ENCODE measurements at regions not wholly inside any gene's neighbourhood (a gene's known extent, or its start where the extent isn't known, plus 50 kb on each side); places are given as distances from the start of the nearest gene placed in this dataset.

GRCh38 chr10:3723766-3724165, 61.2 kb downstream of the KLF6 start:
- H3K4me3 ChIP-seq (ENCODE audit: low read length) = no peak overlapping the region
- no peaks in the 10 kb centered on the region for H3K4me1 ChIP-seq (ENCODE audit: insufficient read depth, low read length)
- no peak overlapping the region for H3K27ac ChIP-seq (ENCODE audit: low read depth, low read length)
- H3K9ac ChIP-seq (ENCODE audit: low read depth, low read length) = no peak overlapping the region
- H3K27me3 ChIP-seq (ENCODE audit: insufficient read depth, low read length) = no peaks in the 10 kb centered on the region
- H3K9me3 ChIP-seq (ENCODE audit: insufficient read depth, low read depth, low read length) = no peaks in the 10 kb centered on the region
- H3K36me3 ChIP-seq (ENCODE audit: insufficient read depth, low read length) = no peaks in the 10 kb centered on the region
- 86% methylated on average over 3 of the region's 5 CpGs for WGBS

GRCh38 chr10:3720228-3721019, 64.6 kb downstream of the KLF6 start:
- Histone ChIP-seq H3K9me3 (ENCODE audit: insufficient read depth, low read depth, low read length) (no peaks in the 10 kb centered on the region), H3K27me3 (ENCODE audit: insufficient read depth, low read length) (no peaks in the 10 kb centered on the region), H3K4me3 (ENCODE audit: low read length) (no peak overlapping the region), H3K36me3 (ENCODE audit: insufficient read depth, low read length) (no peaks in the 10 kb centered on the region), H3K4me1 (ENCODE audit: insufficient read depth, low read length) (no peaks in the 10 kb centered on the region), H3K27ac (ENCODE audit: low read depth, low read length) (no peak overlapping the region), H3K9ac (ENCODE audit: low read depth, low read length) (no peak overlapping the region)
- 95% methylated on average over 8 of the region's 8 CpGs for whole genome bisulfite sequencing

- no peaks in the 10 kb centered on the region for H3K9me3 ChIP-seq (ENCODE audit: insufficient read depth, low read depth, low read length)
- 91% methylated on average over 17 of the region's 17 CpGs for WGBS
These were observed 65.8 kb downstream of the KLF6 start for GRCh38 chr10:3719024-3719843.

GRCh38 chr10:3716093-3716492, 68.9 kb downstream of the KLF6 start:
- Histone ChIP-seq H3K4me1 (ENCODE audit: insufficient read depth, low read length) (no peaks in the 10 kb centered on the region), H3K9me3 (ENCODE audit: insufficient read depth, low read depth, low read length) (no peaks in the 10 kb centered on the region), H3K4me3 (ENCODE audit: low read length) (no peak overlapping the region), H3K27ac (ENCODE audit: low read depth, low read length) (no peak overlapping the region), H3K27me3 (ENCODE audit: insufficient read depth, low read length) (no peaks in the 10 kb centered on the region), H3K9ac (ENCODE audit: low read depth, low read length) (no peak overlapping the region), H3K36me3 (ENCODE audit: insufficient read depth, low read length) (no peaks in the 10 kb centered on the region)
- WGBS = 95% methylated on average over 9 of the region's 9 CpGs

More at GRCh38 chr10:3719024-3719843, 65.8 kb downstream of the KLF6 start:
- no peak overlapping the region for H3K9ac ChIP-seq (ENCODE audit: low read depth, low read length)
- no peaks in the 10 kb centered on the region for H3K4me1 ChIP-seq (ENCODE audit: insufficient read depth, low read length)
- H3K36me3 ChIP-seq (ENCODE audit: insufficient read depth, low read length) = no peaks in the 10 kb centered on the region
- no peak overlapping the region for H3K27ac ChIP-seq (ENCODE audit: low read depth, low read length)
- no peaks in the 10 kb centered on the region for H3K27me3 ChIP-seq (ENCODE audit: insufficient read depth, low read length)
- no peak overlapping the region for H3K4me3 ChIP-seq (ENCODE audit: low read length)

GRCh38 chr10:3714967-3715366, 70.0 kb downstream of the KLF6 start:
- H3K27ac ChIP-seq (ENCODE audit: low read depth, low read length) = no peak overlapping the region

GRCh38 chr10:3714531-3714930, 70.5 kb downstream of the KLF6 start:
- no peaks in the 10 kb centered on the region for H3K9me3 ChIP-seq (ENCODE audit: insufficient read depth, low read depth, low read length)
- H3K4me1 ChIP-seq (ENCODE audit: insufficient read depth, low read length) = no peaks in the 10 kb centered on the region
- no peak overlapping the region for H3K27ac ChIP-seq (ENCODE audit: low read depth, low read length)
- no peak overlapping the region for H3K4me3 ChIP-seq (ENCODE audit: low read length)
- over 99% methylated on average over 6 of the region's 6 CpGs for WGBS
- H3K27me3 ChIP-seq (ENCODE audit: insufficient read depth, low read length) = no peaks in the 10 kb centered on the region
- no peaks in the 10 kb centered on the region for H3K36me3 ChIP-seq (ENCODE audit: insufficient read depth, low read length)
- H3K9ac ChIP-seq (ENCODE audit: low read depth, low read length) = no peak overlapping the region

More at GRCh38 chr10:3714967-3715366, 70.0 kb downstream of the KLF6 start:
- no peaks in the 10 kb centered on the region for H3K4me1 ChIP-seq (ENCODE audit: insufficient read depth, low read length)
- H3K4me3 ChIP-seq (ENCODE audit: low read length) = no peak overlapping the region
- 96% methylated on average over 2 of the region's 2 CpGs for WGBS
- H3K27me3 ChIP-seq (ENCODE audit: insufficient read depth, low read length) = no peaks in the 10 kb centered on the region
- H3K36me3 ChIP-seq (ENCODE audit: insufficient read depth, low read length) = no peaks in the 10 kb centered on the region
- H3K9me3 ChIP-seq (ENCODE audit: insufficient read depth, low read depth, low read length) = no peaks in the 10 kb centered on the region
- no peak overlapping the region for H3K9ac ChIP-seq (ENCODE audit: low read depth, low read length)

- H3K36me3 ChIP-seq (ENCODE audit: insufficient read depth, low read length) = no peaks in the 10 kb centered on the region
- no peak overlapping the region for H3K4me3 ChIP-seq (ENCODE audit: low read length)
- H3K27me3 ChIP-seq (ENCODE audit: insufficient read depth, low read length) = no peaks in the 10 kb centered on the region
- no peaks in the 10 kb centered on the region for H3K9me3 ChIP-seq (ENCODE audit: insufficient read depth, low read depth, low read length)
- H3K9ac ChIP-seq (ENCODE audit: low read depth, low read length) = no peak overlapping the region
- H3K27ac ChIP-seq (ENCODE audit: low read depth, low read length) = no peak overlapping the region
- WGBS = no CpG with 5 or more reads among the region's 1 CpG
- 0 out of 2 replicates have a peak, but pooled peaks cover 6% of the 10 kb centered on the region for H3K4me1 ChIP-seq (ENCODE audit: insufficient read depth, low read length)
These were observed 72.3 kb downstream of the KLF6 start for GRCh38 chr10:3712707-3713106.

GRCh38 chr10:3711918-3712317, 73.1 kb downstream of the KLF6 start:
- Histone ChIP-seq H3K27ac (ENCODE audit: low read depth, low read length) (no peak overlapping the region), H3K9me3 (ENCODE audit: insufficient read depth, low read depth, low read length) (no peaks in the 10 kb centered on the region), H3K4me3 (ENCODE audit: low read length) (no peak overlapping the region), H3K36me3 (ENCODE audit: insufficient read depth, low read length) (no peaks in the 10 kb centered on the region), H3K4me1 (ENCODE audit: insufficient read depth, low read length) (0 out of 2 replicates have a peak, but pooled peaks cover 6% of the 10 kb centered on the region), H3K9ac (ENCODE audit: low read depth, low read length) (no peak overlapping the region), H3K27me3 (ENCODE audit: insufficient read depth, low read length) (no peaks in the 10 kb centered on the region)

- Histone ChIP-seq H3K27me3 (ENCODE audit: insufficient read depth, low read length) (no peaks in the 10 kb centered on the region), H3K9me3 (ENCODE audit: insufficient read depth, low read depth, low read length) (no peaks in the 10 kb centered on the region), H3K36me3 (ENCODE audit: insufficient read depth, low read length) (no peaks in the 10 kb centered on the region), H3K9ac (ENCODE audit: low read depth, low read length) (no peak overlapping the region), H3K27ac (ENCODE audit: low read depth, low read length) (no peak overlapping the region), H3K4me1 (ENCODE audit: insufficient read depth, low read length) (0 out of 2 replicates have a peak, but pooled peaks cover 6% of the 10 kb centered on the region), H3K4me3 (ENCODE audit: low read length) (no peak overlapping the region)
- WGBS = 80% methylated on average over 3 of the region's 3 CpGs
These were observed 74.2 kb downstream of the KLF6 start for GRCh38 chr10:3710764-3711163.

- Histone ChIP-seq H3K4me3 (ENCODE audit: low read length) (no peak overlapping the region), H3K9me3 (ENCODE audit: insufficient read depth, low read depth, low read length) (no peaks in the 10 kb centered on the region), H3K9ac (ENCODE audit: low read depth, low read length) (no peak overlapping the region), H3K4me1 (ENCODE audit: insufficient read depth, low read length) (0 out of 2 replicates have a peak, but pooled peaks cover 6% of the 10 kb centered on the region), H3K36me3 (ENCODE audit: insufficient read depth, low read length) (no peaks in the 10 kb centered on the region), H3K27ac (ENCODE audit: low read depth, low read length) (no peak overlapping the region), H3K27me3 (ENCODE audit: insufficient read depth, low read length) (no peaks in the 10 kb centered on the region)
- 96% methylated on average over 4 of the region's 4 CpGs for WGBS
These were observed 75.5 kb downstream of the KLF6 start for GRCh38 chr10:3709456-3710060.

- Histone ChIP-seq H3K9me3 (ENCODE audit: insufficient read depth, low read depth, low read length) (no peaks in the 10 kb centered on the region), H3K4me3 (ENCODE audit: low read length) (no peak overlapping the region), H3K27ac (ENCODE audit: low read depth, low read length) (no peak overlapping the region), H3K4me1 (ENCODE audit: insufficient read depth, low read length) (0 out of 2 replicates have a peak, but pooled peaks cover 6% of the 10 kb centered on the region), H3K36me3 (ENCODE audit: insufficient read depth, low read length) (no peaks in the 10 kb centered on the region), H3K9ac (ENCODE audit: low read depth, low read length) (no peak overlapping the region), H3K27me3 (ENCODE audit: insufficient read depth, low read length) (no peaks in the 10 kb centered on the region)
- 82% methylated on average over 6 of the region's 6 CpGs for WGBS
These were observed 76.2 kb downstream of the KLF6 start for GRCh38 chr10:3708852-3709251.
